ENCODE measurements at regions not wholly inside any gene's neighbourhood (a gene's known extent, or its start where the extent isn't known, plus 50 kb on each side); places are given as distances from the start of the nearest gene placed in this dataset.
"Not testable (repeated sequence)": the region's sequence is repeated elsewhere in the genome, so short reads cannot be mapped to it uniquely, and the experiment has no call there.

GRCh38 chr18:1371724-1372123 is 467.1 kb downstream of the ADCYAP1 start:
- TF ChIP-seq, protein P1, sequence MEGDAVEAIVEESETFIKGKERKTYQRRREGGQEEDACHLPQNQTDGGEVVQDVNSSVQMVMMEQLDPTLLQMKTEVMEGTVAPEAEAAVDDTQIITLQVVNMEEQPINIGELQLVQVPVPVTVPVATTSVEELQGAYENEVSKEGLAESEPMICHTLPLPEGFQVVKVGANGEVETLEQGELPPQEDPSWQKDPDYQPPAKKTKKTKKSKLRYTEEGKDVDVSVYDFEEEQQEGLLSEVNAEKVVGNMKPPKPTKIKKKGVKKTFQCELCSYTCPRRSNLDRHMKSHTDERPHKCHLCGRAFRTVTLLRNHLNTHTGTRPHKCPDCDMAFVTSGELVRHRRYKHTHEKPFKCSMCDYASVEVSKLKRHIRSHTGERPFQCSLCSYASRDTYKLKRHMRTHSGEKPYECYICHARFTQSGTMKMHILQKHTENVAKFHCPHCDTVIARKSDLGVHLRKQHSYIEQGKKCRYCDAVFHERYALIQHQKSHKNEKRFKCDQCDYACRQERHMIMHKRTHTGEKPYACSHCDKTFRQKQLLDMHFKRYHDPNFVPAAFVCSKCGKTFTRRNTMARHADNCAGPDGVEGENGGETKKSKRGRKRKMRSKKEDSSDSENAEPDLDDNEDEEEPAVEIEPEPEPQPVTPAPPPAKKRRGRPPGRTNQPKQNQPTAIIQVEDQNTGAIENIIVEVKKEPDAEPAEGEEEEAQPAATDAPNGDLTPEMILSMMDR (IDR thresholded peaks at IDR 0.05; ENCODE audit: poor library complexity, severe bottlenecking): no peak
- Histone ChIP-seq H3K27me3 (ENCODE audit: insufficient read depth, poor library complexity, severe bottlenecking) (no peaks in the 10 kb centered on the region), H3K27ac (ENCODE audit: poor library complexity, severe bottlenecking) (no peak overlapping the region), H3K36me3 (ENCODE audit: low read depth) (no peaks in the 10 kb centered on the region), H3K9me3 (ENCODE audit: severe bottlenecking) (no peaks in the 10 kb centered on the region), H3K4me1 (ENCODE audit: insufficient read depth, poor library complexity, severe bottlenecking) (no peaks in the 10 kb centered on the region), H3K4me3 (ENCODE audit: severe bottlenecking) (no peak overlapping the region)
- ATAC-seq (ENCODE audit: low read depth) (no peak), DNase-seq (ENCODE audit: low spot score) (no peak)

DNA sequence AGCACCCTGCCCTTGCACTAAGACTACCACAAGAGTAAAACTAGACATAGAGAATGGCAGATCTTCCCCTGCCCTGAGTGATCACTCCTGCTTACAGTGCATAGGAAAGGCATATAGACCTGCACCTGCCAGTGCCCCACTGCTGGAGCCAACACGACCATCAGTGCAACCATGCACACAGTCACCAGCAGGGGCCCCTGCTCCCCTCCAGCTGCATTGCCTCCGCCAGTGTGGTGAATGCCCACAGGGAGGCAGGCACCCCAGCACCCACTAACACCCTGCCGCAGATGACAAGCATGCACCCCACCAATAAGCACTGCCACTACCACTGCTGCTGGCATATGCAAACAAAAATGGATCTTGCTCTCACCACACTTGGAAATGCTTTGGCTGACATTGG is 478.8 kb downstream of the ADCYAP1 start:
- no peak for ATAC-seq (ENCODE audit: low read depth)
- no peaks in the 10 kb centered on the region for H3K9me3 ChIP-seq (ENCODE audit: severe bottlenecking)
- DNase-seq (ENCODE audit: low spot score): no peak

GRCh38 chr18:1388468-1388867 is 483.8 kb downstream of the ADCYAP1 start:
- H3K27ac ChIP-seq (ENCODE audit: poor library complexity, severe bottlenecking); DNase-seq (ENCODE audit: low spot score); H3K9me3 ChIP-seq (ENCODE audit: severe bottlenecking); H3K27me3 ChIP-seq (ENCODE audit: insufficient read depth, poor library complexity, severe bottlenecking); H3K4me1 ChIP-seq (ENCODE audit: insufficient read depth, poor library complexity, severe bottlenecking); ATAC-seq (ENCODE audit: low read depth); H3K4me3 ChIP-seq (ENCODE audit: severe bottlenecking); H3K36me3 ChIP-seq (ENCODE audit: low read depth): not testable (repeated sequence)

More for the DNA sequence above, 478.8 kb downstream of the ADCYAP1 start:
- H3K36me3 ChIP-seq (ENCODE audit: low read depth): no peaks in the 10 kb centered on the region
- no peaks in the 10 kb centered on the region for H3K4me1 ChIP-seq (ENCODE audit: insufficient read depth, poor library complexity, severe bottlenecking)
- TF ChIP-seq, protein P1 (IDR thresholded peaks at IDR 0.05; ENCODE audit: poor library complexity, severe bottlenecking): no peak
- no peaks in the 10 kb centered on the region for H3K27me3 ChIP-seq (ENCODE audit: insufficient read depth, poor library complexity, severe bottlenecking)
- no peak overlapping the region for H3K4me3 ChIP-seq (ENCODE audit: severe bottlenecking)
- H3K27ac ChIP-seq (ENCODE audit: poor library complexity, severe bottlenecking): no peak overlapping the region

DNA sequence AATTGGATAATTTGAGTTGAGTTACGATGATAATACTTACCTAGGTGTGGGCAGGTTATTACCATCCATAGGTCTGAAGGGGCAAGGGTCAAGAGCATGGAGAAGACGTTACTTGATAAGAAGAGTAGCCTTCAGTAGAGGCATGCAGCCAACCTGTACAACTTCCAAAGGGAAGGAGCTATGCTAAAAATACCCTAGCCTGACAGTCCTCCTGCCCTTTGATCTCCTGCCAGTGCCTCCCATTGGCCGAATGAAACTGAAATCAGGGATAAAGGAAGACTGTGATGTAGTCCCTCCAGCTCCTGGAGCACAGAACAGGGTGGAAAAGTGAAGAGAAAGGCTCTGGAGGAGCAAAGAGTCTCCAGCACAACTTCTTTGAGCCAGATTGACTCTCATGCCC is 487.4 kb downstream of the ADCYAP1 start:
- Histone ChIP-seq H3K4me1 (ENCODE audit: insufficient read depth, poor library complexity, severe bottlenecking) (no peaks in the 10 kb centered on the region), H3K36me3 (ENCODE audit: low read depth) (no peaks in the 10 kb centered on the region), H3K9me3 (ENCODE audit: severe bottlenecking) (no peaks in the 10 kb centered on the region), H3K4me3 (ENCODE audit: severe bottlenecking) (no peak overlapping the region), H3K27me3 (ENCODE audit: insufficient read depth, poor library complexity, severe bottlenecking) (peaks cover 3% of the 10 kb centered on the region), H3K27ac (ENCODE audit: poor library complexity, severe bottlenecking) (no peak overlapping the region)
- DNase-seq (ENCODE audit: low spot score): no peak
- ATAC-seq (ENCODE audit: low read depth): no peak
- TF ChIP-seq, protein P1 (IDR thresholded peaks at IDR 0.05; ENCODE audit: poor library complexity, severe bottlenecking): no peak

- no peaks in the 10 kb centered on the region for H3K4me1 ChIP-seq (ENCODE audit: insufficient read depth, poor library complexity, severe bottlenecking)
- peaks cover 6% of the 10 kb centered on the region for H3K27me3 ChIP-seq (ENCODE audit: insufficient read depth, poor library complexity, severe bottlenecking)
- no peaks in the 10 kb centered on the region for H3K36me3 ChIP-seq (ENCODE audit: low read depth)
- DNase-seq (ENCODE audit: low spot score) (no peak), ATAC-seq (ENCODE audit: low read depth) (no peak)
- TF ChIP-seq, protein P1 (IDR thresholded peaks at IDR 0.05; ENCODE audit: poor library complexity, severe bottlenecking): no peak
- H3K27ac ChIP-seq (ENCODE audit: poor library complexity, severe bottlenecking): no peak overlapping the region
- H3K4me3 ChIP-seq (ENCODE audit: severe bottlenecking): no peak overlapping the region
- no peaks in the 10 kb centered on the region for H3K9me3 ChIP-seq (ENCODE audit: severe bottlenecking)
Observed at GRCh38 chr18:1392865-1393734, 488.4 kb downstream of the ADCYAP1 start.
